Cardiac fibroblast (primary cell): ENCODE measurements at regions not wholly inside any gene's neighbourhood (a gene's known extent, or its start where the extent isn't known, plus 50 kb on each side); places are given as distances from the start of the nearest gene placed in this dataset.
A peak's percentile ranks its signal among the peaks of the same experiment; 100 is the strongest.

Experiments used
- DNase-seq, 2 donors: peaks; one replicate each; pipeline versions ENCODE4 v3.0.0 to v3.0.0-alpha.2; 2010; ENCODE audit warnings: low read depth in 2 of 2
- H3K4me3 ChIP-seq, 2 donors: replicated peaks in 1 of 2; 1 replicate in 1 of 2; 2 replicates in 1 of 2; pipeline ENCODE4 v1.5.1; 2011; ENCODE audit warnings: low read depth in 2 of 2, low read length in 2 of 2, mild to moderate bottlenecking in 2 of 2, moderate library complexity in 1 of 2
- CTCF ChIP-seq: IDR thresholded peaks from one replicate; pipeline ENCODE4 v1.5.1; 2011; ENCODE audit warnings: low read depth, mild to moderate bottlenecking, low read length, inconsistent platforms

- DNase-seq: no peak
- no peak overlapping the region for H3K4me3 ChIP-seq
- TF ChIP-seq CTCF: no peak
Measured at GRCh38 chr6:125593746-125594145, 155.7 kb upstream of the HEY2 start.

DNA sequence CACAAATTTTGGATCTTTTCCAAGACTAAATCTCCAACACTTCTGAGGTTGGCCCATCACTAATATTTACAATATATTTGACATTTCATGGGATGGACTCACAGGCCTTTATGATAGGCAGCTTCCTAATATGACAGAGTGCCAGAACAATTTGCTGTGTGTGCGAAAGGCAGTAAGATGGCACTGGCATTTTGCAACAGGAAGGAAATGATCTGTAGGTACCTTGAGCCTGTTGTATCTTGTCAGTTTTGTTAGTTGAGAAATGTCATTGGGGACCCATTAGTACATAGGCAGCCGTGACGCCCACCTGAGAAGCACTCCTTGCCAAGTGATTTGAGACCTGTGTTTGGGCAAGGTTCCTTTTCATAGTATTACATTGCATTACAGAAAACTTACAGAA is 153.4 kb upstream of the HEY2 start:
- no peak for DNase-seq
- TF ChIP-seq CTCF: no peak
- H3K4me3 ChIP-seq: no peak overlapping the region

DNA sequence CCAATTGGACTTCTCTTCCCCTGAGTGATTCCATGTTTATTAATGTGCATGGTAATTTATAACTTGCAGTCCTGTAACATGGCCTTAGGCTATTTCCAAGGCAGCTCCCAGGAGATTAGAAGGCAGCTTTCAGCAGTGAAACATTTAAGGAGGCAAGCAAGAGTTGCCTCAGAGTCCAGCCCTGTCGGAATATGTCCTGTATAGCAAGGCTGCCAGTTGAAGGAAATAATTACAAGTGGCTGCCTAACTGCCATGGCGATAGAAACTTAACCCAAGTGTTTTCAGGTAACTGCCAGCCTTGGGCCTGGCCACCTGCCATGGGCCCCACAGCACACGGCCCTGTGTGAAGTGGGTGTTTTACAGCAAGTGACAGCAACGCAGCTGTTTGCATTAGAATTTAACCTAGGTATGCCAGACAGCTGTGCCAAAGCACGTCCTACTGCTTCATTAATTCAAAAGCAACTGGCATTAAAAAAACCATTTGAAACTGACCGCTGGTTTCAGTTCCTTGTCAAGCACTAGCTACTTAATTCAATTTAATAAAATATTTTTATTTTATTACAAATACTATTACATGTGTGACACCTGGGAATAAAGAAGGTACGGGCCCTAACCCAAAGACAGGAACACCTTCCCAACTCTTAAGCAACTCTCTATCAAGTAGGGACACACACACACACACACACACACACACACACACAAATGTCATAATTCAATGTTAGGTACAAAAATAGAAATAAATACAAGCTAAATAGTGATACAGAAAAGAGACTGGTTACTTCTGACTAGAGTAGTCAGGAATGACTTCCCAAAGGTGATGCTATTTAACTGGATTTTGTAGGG is 151.8 kb upstream of the HEY2 start:
- DNase-seq: peak in 1 of 2 donors; percentile 11
- H3K4me3 ChIP-seq: no peak overlapping the region
- TF ChIP-seq CTCF: no peak

DNA sequence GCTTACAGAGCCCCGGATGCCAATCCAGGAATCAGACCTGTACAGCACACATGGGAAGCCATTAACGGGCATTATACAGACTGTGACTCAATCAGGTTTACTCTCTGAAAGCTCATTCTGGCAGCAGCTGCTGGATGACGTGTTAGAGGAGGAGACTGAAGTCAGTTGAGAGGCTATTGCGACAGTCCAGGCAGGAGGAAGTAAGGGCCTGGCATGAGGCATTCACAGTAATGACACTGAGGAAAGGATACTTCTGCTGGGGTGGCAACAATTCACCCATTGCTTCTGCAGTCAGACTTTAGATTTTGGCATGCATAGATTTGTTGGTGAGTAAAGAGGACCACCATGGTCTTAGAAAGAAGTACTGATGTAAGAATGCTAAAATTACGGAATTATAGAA is 151.0 kb upstream of the HEY2 start:
- TF ChIP-seq CTCF: no peak
- DNase-seq: peak; percentile 75 to 94
- H3K4me3 ChIP-seq: no peak overlapping the region

- TF ChIP-seq CTCF: no peak
- H3K4me3 ChIP-seq: no peak overlapping the region
- no peak for DNase-seq
Measured at GRCh38 chr6:125604257-125604656, 145.2 kb upstream of the HEY2 start.

DNA sequence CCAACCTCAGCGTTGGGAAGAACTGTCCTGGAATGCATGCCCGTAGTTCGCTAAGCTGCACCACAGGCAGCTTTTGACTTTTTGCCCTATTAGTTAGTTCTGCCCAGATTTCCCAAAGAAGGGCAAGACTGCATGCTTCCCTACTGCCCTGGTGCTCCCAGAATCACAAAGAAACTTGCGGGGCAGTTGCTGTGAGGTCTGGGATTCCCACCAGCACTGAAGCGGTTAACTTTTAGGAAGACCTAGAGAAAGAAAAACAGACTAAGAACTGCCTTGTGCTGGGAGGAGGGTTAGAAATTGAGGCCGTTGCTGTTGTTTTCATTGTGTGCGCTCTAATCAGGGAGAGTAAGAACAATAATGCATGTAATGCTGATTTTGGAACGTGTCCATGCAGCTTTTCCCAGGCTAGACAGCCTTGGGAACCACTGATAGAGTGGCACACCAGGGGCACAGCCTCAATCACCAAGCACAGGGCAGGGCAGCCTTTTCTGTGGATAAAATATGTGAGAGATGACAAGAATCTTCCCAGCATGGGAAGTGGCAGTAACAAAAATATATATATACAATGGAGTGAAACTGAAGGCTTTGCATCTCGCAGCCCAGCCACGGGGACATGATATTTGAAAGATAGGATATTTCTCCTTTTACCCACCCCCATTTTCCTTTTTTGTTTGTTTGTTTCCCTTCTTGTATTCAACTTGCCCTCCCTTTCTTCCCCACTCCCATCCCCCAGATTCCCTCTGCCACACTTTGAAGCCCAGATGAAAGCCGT is 137.7 kb upstream of the HEY2 start:
- H3K4me3 ChIP-seq: peak overlapping the region in 1 of 2 donors; percentile 3
- TF ChIP-seq CTCF: no peak
- peak; percentile 66 to 72 for DNase-seq
